ENCODE measurements at regions not wholly inside any gene's neighbourhood (a gene's known extent, or its start where the extent isn't known, plus 50 kb on each side); places are given as distances from the start of the nearest gene placed in this dataset.

DNA sequence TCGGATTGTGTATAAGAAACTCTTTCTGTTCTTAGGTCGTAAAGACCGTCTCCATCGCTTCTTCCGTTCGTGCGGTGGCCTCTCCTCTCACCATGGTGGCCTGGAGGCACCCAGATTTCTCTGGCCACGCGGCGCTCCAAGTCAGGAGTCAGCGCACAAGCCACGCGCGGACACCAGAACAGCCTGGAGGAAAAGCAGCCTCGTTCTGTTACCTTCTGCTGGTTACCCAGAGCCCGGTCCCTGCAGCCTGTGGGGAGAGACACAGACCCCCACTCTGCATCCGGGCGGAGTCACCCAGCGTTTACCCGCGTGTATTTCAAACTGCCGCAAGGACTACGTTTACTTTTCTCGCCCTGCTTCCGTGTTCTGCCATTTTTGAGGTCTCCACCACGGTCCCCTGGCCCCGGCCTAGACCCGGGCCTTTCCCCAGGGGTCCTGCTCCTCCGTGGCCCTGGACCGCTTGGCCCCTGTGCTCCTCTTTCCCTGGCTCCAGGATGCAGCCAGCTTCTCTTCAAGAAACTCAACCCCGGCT is 776.1 kb downstream of the BRD1 start:
- TF ChIP-seq, protein P1, sequence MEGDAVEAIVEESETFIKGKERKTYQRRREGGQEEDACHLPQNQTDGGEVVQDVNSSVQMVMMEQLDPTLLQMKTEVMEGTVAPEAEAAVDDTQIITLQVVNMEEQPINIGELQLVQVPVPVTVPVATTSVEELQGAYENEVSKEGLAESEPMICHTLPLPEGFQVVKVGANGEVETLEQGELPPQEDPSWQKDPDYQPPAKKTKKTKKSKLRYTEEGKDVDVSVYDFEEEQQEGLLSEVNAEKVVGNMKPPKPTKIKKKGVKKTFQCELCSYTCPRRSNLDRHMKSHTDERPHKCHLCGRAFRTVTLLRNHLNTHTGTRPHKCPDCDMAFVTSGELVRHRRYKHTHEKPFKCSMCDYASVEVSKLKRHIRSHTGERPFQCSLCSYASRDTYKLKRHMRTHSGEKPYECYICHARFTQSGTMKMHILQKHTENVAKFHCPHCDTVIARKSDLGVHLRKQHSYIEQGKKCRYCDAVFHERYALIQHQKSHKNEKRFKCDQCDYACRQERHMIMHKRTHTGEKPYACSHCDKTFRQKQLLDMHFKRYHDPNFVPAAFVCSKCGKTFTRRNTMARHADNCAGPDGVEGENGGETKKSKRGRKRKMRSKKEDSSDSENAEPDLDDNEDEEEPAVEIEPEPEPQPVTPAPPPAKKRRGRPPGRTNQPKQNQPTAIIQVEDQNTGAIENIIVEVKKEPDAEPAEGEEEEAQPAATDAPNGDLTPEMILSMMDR (IDR thresholded peaks at IDR 0.05 in 2 of 3, conservative IDR thresholded peaks at IDR 0.05 in 1 of 3; ENCODE audit: borderline replicate concordance in 1 of 3, insufficient read depth in 1 of 3, low read depth in 2 of 3, low read length in 2 of 3) = no peak
- no peak for TF ChIP-seq REST (IDR thresholded peaks at IDR 0.05; ENCODE audit: low read depth)
- no peak for TF ChIP-seq EZH2phosphoT487 (IDR thresholded peaks at IDR 0.05; ENCODE audit: borderline replicate concordance)
- no peak for TF ChIP-seq CEBPB (IDR thresholded peaks at IDR 0.05; ENCODE audit: low read depth)
- no peak for TF ChIP-seq POLR2A (IDR thresholded peaks at IDR 0.05; ENCODE audit: borderline replicate concordance, extremely low read depth, insufficient read depth, insufficient read length)
- TF ChIP-seq ATF3 (IDR thresholded peaks at IDR 0.05) = no peak
- no peak for TF ChIP-seq EGR1 (IDR thresholded peaks at IDR 0.05; ENCODE audit: low read depth)
- no peak for TF ChIP-seq SP1 (IDR thresholded peaks at IDR 0.05; ENCODE audit: low read depth)
- TF ChIP-seq YY1 (IDR thresholded peaks at IDR 0.05; ENCODE audit: extremely low read depth, insufficient replicate concordance, low read depth, low read length) = no peak
- TF ChIP-seq EZH2 (IDR thresholded peaks at IDR 0.05) = no peak
- no peak for TF ChIP-seq POLR2AphosphoS5 (IDR thresholded peaks at IDR 0.05; ENCODE audit: low read depth, low read length)
- TF ChIP-seq JUND (IDR thresholded peaks at IDR 0.05) = no peak
